ENCODE measurements at regions not wholly inside any gene's neighbourhood (a gene's known extent, or its start where the extent isn't known, plus 50 kb on each side); places are given as distances from the start of the nearest gene placed in this dataset.

GRCh38 chr7:46003161-46003560 lies 82.1 kb upstream of the IGFBP3 start:
- TF ChIP-seq MAX (CRISPR knock-in tag; IDR thresholded peaks at IDR 0.05): no peak
- TF ChIP-seq RELA (CRISPR knock-in tag; IDR thresholded peaks at IDR 0.05; ENCODE audit: borderline replicate concordance): no peak
- TF ChIP-seq CREB1 (CRISPR knock-in tag; IDR thresholded peaks at IDR 0.05): no peak
- TF ChIP-seq, protein P1, sequence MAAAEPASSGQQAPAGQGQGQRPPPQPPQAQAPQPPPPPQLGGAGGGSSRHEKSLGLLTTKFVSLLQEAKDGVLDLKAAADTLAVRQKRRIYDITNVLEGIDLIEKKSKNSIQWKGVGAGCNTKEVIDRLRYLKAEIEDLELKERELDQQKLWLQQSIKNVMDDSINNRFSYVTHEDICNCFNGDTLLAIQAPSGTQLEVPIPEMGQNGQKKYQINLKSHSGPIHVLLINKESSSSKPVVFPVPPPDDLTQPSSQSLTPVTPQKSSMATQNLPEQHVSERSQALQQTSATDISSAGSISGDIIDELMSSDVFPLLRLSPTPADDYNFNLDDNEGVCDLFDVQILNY (CRISPR knock-in tag; IDR thresholded peaks at IDR 0.05): no peak
- TF ChIP-seq USF2 (CRISPR knock-in tag; IDR thresholded peaks at IDR 0.05): no peak
- no peak for TF ChIP-seq CTCF (IDR thresholded peaks at IDR 0.05)
